CD4-positive, alpha-beta memory T cell (primary cell): ENCODE measurements at regions not wholly inside any gene's neighbourhood (a gene's known extent, or its start where the extent isn't known, plus 50 kb on each side); places are given as distances from the start of the nearest gene placed in this dataset.
"Not testable (repeated sequence)": the region's sequence is repeated elsewhere in the genome, so short reads cannot be mapped to it uniquely, and the experiment has no call there.

Experiments
- CTCF ChIA-PET: fragments of 350-600 bp; sonication (Branson Sonifier 250); formaldehyde crosslinking; loops from one replicate; lab custom pipeline; 2021; ENCODE audit warnings: inconsistent platforms; ENCODE audit not compliant: partially characterized antibody; lab: Charles Lee
- POLR2A ChIA-PET: fragments of 350-600 bp; sonication (Branson Sonifier 250); formaldehyde crosslinking; loops from one replicate; lab custom pipeline; 2021; ENCODE audit not compliant: partially characterized antibody; lab: Charles Lee
- DNase-seq, 5 donors: peaks; one replicate each; pipeline versions ENCODE4 v3.0.0 to v3.0.0-alpha.2; 2020 to 2022; ENCODE audit warnings: mixed read lengths in 1 of 5
- H3K27ac ChIP-seq: one replicate; pipeline ENCODE4 v1.7.0; 2013; ENCODE audit warnings: low read depth, low read length
- H3K27me3 ChIP-seq: 2 replicates; pipeline ENCODE4 v1.7.0; 2013; ENCODE audit warnings: mild to moderate bottlenecking, low read length, moderate library complexity; ENCODE audit not compliant: insufficient read depth
- H3K36me3 ChIP-seq: 2 replicates; pipeline ENCODE4 v1.7.0; 2013; ENCODE audit warnings: mild to moderate bottlenecking, low read length, moderate library complexity; ENCODE audit not compliant: insufficient read depth
- H3K4me1 ChIP-seq: 2 replicates; pipeline ENCODE4 v1.7.0; 2013; ENCODE audit warnings: mild to moderate bottlenecking, low read length, moderate library complexity; ENCODE audit not compliant: insufficient read depth
- H3K4me3 ChIP-seq, 2 donors: one replicate each; pipeline ENCODE4 v1.7.0; 2013; ENCODE audit warnings: low read length in 2 of 2, mild to moderate bottlenecking in 1 of 2
- H3K9me3 ChIP-seq, 2 donors: one replicate each; pipeline ENCODE4 v1.7.0; 2013; ENCODE audit warnings: low read length in 2 of 2, control low read depth in 1 of 2; ENCODE audit not compliant: control insufficient read depth in 1 of 2
- H3K27ac Mint-ChIP-seq, 7 donors: one replicate each; pipeline ENCODE4 v1.8.0; 2020 to 2021; ENCODE audit warnings: mixed read lengths in 7 of 7, mild to moderate bottlenecking in 6 of 7, inconsistent platforms in 3 of 7, moderate library complexity in 3 of 7
- H3K27me3 Mint-ChIP-seq, 2 donors: one replicate each; pipeline ENCODE4 v1.8.0; 2020 to 2021; ENCODE audit warnings: mixed read lengths in 2 of 2
- H3K36me3 Mint-ChIP-seq, 2 donors: one replicate each; pipeline ENCODE4 v1.8.0; 2020 to 2021; ENCODE audit warnings: mixed read lengths in 2 of 2, inconsistent platforms in 1 of 2, mild to moderate bottlenecking in 1 of 2
- H3K4me1 Mint-ChIP-seq, 4 donors: one replicate each; pipeline ENCODE4 v1.8.0; 2020 to 2021; ENCODE audit warnings: mixed read lengths in 4 of 4, mild to moderate bottlenecking in 1 of 4
- H3K4me3 Mint-ChIP-seq, 8 donors: one replicate each; pipeline ENCODE4 v1.8.0; 2020 to 2021; ENCODE audit warnings: mixed read lengths in 8 of 8, mild to moderate bottlenecking in 7 of 8, moderate library complexity in 6 of 8, inconsistent platforms in 3 of 8
- H3K9me3 Mint-ChIP-seq, 8 donors: one replicate each; pipeline ENCODE4 v1.8.0; 2020 to 2021; ENCODE audit warnings: mixed read lengths in 8 of 8, mild to moderate bottlenecking in 5 of 8, inconsistent platforms in 3 of 8, moderate library complexity in 1 of 8
- intact Hi-C: fragments of 100-400 bp; cut with micrococcal nuclease; formaldehyde crosslinking; loops from one replicate; pipeline ENCODE4 v1.15.1; 2023

DNA sequence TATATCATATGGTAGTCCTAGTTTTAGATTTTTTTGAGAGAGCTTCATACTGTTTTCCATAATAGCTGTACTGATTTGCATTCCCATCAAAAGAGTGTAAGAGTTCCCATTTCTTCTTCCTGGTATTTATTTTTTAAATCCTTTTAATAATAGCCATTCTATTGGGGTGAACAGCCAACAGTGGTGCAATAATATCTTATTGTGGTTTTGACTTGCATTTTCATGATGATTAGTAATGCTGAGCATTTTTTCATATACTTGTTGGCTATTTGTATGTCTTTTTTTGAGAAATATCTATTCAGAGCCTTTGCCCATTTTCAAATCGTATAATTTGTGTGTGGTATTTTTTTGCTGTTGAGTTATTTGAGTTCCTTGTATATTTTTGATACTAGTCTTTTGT lies 167.4 kb downstream of the FZD1 start:
- H3K27me3 ChIP-seq: no peaks in the 10 kb centered on the region
- Mint-ChIP-seq H3K27me3 (peaks cover 0 to 2% of the 10 kb centered on the region in 2 donors), H3K9me3 (peaks cover 4 to 14% (median 5%) of the 10 kb centered on the region in 8 donors), H3K4me1 (no peaks in the 10 kb centered on the region), H3K36me3 (no peaks in the 10 kb centered on the region), H3K27ac (no peak overlapping the region), H3K4me3 (no peak overlapping the region)
- intact Hi-C loops: no loop called here
- H3K36me3 ChIP-seq: no peaks in the 10 kb centered on the region
- POLR2A ChIA-PET: no interaction called here
- no peak overlapping the region for H3K4me3 ChIP-seq
- H3K9me3 ChIP-seq: no peaks in the 10 kb centered on the region
- H3K27ac ChIP-seq: no peak overlapping the region
- CTCF ChIA-PET: no interaction called here
- no peaks in the 10 kb centered on the region for H3K4me1 ChIP-seq
- DNase-seq: no peak

GRCh38 chr7:91434836-91435235 lies 170.6 kb downstream of the FZD1 start:
- ChIA-PET POLR2A (no interaction called here), CTCF (no interaction called here)
- H3K4me3 ChIP-seq: no peak overlapping the region
- Mint-ChIP-seq H3K9me3 (peaks cover 10 to 26% (median 15%) of the 10 kb centered on the region in 8 donors), H3K4me3 (no peak overlapping the region), H3K27ac (no peak overlapping the region), H3K27me3 (peaks cover 0 to 3% of the 10 kb centered on the region in 2 donors), H3K4me1 (no peaks in the 10 kb centered on the region), H3K36me3 (no peaks in the 10 kb centered on the region)
- no peaks in the 10 kb centered on the region for H3K9me3 ChIP-seq
- H3K27me3 ChIP-seq: no peaks in the 10 kb centered on the region
- H3K36me3 ChIP-seq: no peaks in the 10 kb centered on the region
- H3K27ac ChIP-seq: no peak overlapping the region
- DNase-seq: no peak
- intact Hi-C loops: no loop called here
- no peaks in the 10 kb centered on the region for H3K4me1 ChIP-seq

- POLR2A ChIA-PET: no interaction called here
- CTCF ChIA-PET: no interaction called here
- Histone ChIP-seq H3K36me3 (no peaks in the 10 kb centered on the region), H3K9me3 (no peaks in the 10 kb centered on the region), H3K27me3 (no peaks in the 10 kb centered on the region), H3K4me3 (no peak overlapping the region), H3K4me1 (no peaks in the 10 kb centered on the region), H3K27ac (no peak overlapping the region)
- Mint-ChIP-seq H3K4me3 (no peak overlapping the region), H3K9me3 (peaks cover 10 to 29% (median 17%) of the 10 kb centered on the region in 8 donors), H3K27ac (no peak overlapping the region), H3K27me3 (peaks cover 0 to 3% of the 10 kb centered on the region in 2 donors), H3K36me3 (no peaks in the 10 kb centered on the region), H3K4me1 (no peaks in the 10 kb centered on the region)
- no peak for DNase-seq
- intact Hi-C loops: no loop called here
Measured at GRCh38 chr7:91435381-91436059, 171.3 kb downstream of the FZD1 start.

DNA sequence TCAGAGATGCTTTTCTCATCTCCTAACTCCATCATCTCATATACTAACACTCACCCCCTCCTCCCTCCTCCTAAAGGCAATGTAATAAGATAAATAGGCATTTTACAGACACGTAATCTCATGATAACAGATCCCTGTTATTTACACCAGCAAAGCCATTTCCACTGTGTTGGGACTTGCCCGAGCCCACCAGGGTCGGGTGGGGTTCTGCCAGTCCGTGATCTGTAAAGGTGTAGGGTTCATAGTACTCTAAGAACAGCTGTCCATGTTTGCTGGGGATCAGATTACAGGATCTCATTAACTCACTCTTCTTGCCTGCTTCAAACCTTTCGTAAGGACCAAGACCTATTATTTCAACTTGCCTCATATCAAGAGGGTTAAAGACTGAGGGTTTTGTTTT lies 172.4 kb downstream of the FZD1 start:
- DNase-seq: no peak
- Histone ChIP-seq H3K27me3 (no peaks in the 10 kb centered on the region), H3K36me3 (no peaks in the 10 kb centered on the region), H3K27ac (no peak overlapping the region), H3K4me3 (no peak overlapping the region), H3K4me1 (no peaks in the 10 kb centered on the region), H3K9me3 (no peaks in the 10 kb centered on the region)
- Mint-ChIP-seq H3K9me3 (peaks cover 7 to 29% (median 18%) of the 10 kb centered on the region in 8 donors), H3K27ac (no peak overlapping the region), H3K36me3 (no peaks in the 10 kb centered on the region), H3K27me3 (peaks cover 0 to 3% of the 10 kb centered on the region in 2 donors), H3K4me3 (no peak overlapping the region), H3K4me1 (no peaks in the 10 kb centered on the region)
- intact Hi-C loops: no loop called here
- CTCF ChIA-PET: no interaction called here
- POLR2A ChIA-PET: no interaction called here

DNA sequence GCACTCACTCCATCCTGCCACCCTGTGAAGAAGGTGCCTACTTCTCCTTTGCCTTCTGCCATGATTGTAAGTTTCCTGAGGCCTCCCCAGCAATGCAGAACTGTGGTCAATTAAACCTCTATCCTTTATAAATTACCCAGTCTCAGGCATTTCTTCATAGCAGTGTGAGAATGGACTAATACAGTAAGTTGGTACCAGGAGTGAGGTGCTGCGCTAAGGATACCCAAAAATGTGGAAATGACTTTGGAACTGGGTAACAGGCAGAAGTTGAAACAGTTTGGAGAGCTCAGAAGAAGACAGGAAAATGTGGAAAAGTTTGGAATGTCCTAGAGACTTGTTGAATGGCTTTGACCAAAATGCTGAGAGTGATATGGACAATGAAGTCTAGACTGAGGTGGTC lies 176.0 kb downstream of the FZD1 start:
- H3K27me3 Mint-ChIP-seq, H3K4me1 Mint-ChIP-seq, H3K4me1 ChIP-seq, intact Hi-C loops, POLR2A ChIA-PET, H3K36me3 ChIP-seq, H3K27ac ChIP-seq, DNase-seq, H3K4me3 Mint-ChIP-seq, H3K9me3 ChIP-seq, H3K4me3 ChIP-seq, CTCF ChIA-PET, H3K36me3 Mint-ChIP-seq, H3K27me3 ChIP-seq: not testable (repeated sequence)
- H3K27ac Mint-ChIP-seq: peak overlapping the region in 1 of 7 donors; percentile 26
- peaks cover 3 to 38% (median 18%) of the 10 kb centered on the region in 8 donors for H3K9me3 Mint-ChIP-seq

- Mint-ChIP-seq H3K36me3 (no peaks in the 10 kb centered on the region), H3K9me3 (peaks cover under 1 to 34% (median 20%) of the 10 kb centered on the region in 8 donors), H3K4me1 (no peaks in the 10 kb centered on the region), H3K4me3 (no peak overlapping the region), H3K27ac (no peak overlapping the region), H3K27me3 (peaks cover 0 to 2% of the 10 kb centered on the region in 2 donors)
- Histone ChIP-seq H3K4me1 (no peaks in the 10 kb centered on the region), H3K27me3 (no peaks in the 10 kb centered on the region), H3K36me3 (no peaks in the 10 kb centered on the region), H3K4me3 (no peak overlapping the region), H3K9me3 (no peaks in the 10 kb centered on the region), H3K27ac (no peak overlapping the region)
- ChIA-PET CTCF (no interaction called here), POLR2A (no interaction called here)
- intact Hi-C loops: no loop called here
- no peak for DNase-seq
Measured at GRCh38 chr7:91443862-91444261, 179.6 kb downstream of the FZD1 start.

DNA sequence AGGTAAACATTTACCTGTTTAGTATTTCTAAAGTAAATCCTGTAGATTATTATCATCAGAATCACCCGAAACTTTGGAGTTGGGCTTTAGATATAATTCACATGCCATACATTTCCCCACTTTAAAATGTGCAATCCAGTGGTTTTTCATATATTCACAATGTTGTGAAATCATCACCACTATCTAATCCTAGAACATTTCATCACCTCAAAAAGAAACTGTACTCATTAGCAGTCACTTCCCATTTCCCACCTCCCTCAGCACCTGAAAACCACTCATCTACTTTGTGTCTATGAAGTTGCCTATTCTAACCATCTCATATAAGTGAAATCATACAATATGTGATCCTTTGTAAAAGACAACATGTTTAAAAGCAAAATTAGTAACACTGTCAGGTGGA lies 182.6 kb downstream of the FZD1 start:
- intact Hi-C loops: no loop called here
- DNase-seq: no peak
- no peak overlapping the region for H3K27ac ChIP-seq
- H3K4me1 ChIP-seq: no peaks in the 10 kb centered on the region
- Mint-ChIP-seq H3K27me3 (no peaks in the 10 kb centered on the region), H3K36me3 (no peaks in the 10 kb centered on the region), H3K9me3 (peaks cover 3 to 33% (median 18%) of the 10 kb centered on the region in 8 donors), H3K27ac (no peak overlapping the region), H3K4me3 (no peak overlapping the region), H3K4me1 (no peaks in the 10 kb centered on the region)
- H3K36me3 ChIP-seq: no peaks in the 10 kb centered on the region
- CTCF ChIA-PET: no interaction called here
- no peak overlapping the region for H3K4me3 ChIP-seq
- H3K27me3 ChIP-seq: no peaks in the 10 kb centered on the region
- POLR2A ChIA-PET: no interaction called here
- H3K9me3 ChIP-seq: no peaks in the 10 kb centered on the region
